ENCODE measurements at regions not wholly inside any gene's neighbourhood (a gene's known extent, or its start where the extent isn't known, plus 50 kb on each side); places are given as distances from the start of the nearest gene placed in this dataset.

DNA sequence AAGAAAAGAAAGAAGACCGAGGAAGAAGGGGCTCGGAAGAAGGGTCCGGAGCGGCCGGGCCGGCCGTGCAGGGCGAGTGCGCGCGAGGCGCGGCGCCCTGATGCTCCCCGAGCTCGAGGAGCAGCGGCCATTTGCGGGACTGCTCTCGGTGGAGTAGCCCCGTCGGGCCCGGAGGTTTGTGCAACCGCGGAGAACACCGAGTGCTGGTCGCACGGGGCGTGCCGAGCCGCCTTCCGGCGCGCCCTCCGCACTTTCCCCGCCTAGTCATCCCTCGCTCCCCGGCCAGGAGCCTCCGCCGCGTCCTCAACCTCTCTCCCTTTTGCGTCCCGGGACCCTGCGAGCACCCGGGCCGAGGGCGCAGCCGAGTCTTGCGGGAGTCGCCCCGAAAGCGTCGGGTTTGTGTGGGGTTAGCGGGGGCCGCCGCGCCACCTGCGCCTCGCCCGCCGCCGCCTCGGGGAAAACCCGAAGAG lies 127.4 kb downstream of the LAS1L start:
- TF ChIP-seq POLR2A (IDR thresholded peaks at IDR 0.05) (no peak), CTCF (IDR thresholded peaks at IDR 0.05) (no peak)
